ENCODE measurements at regions not wholly inside any gene's neighbourhood (a gene's known extent, or its start where the extent isn't known, plus 50 kb on each side); places are given as distances from the start of the nearest gene placed in this dataset.

GRCh38 chr1:227459977-227460376 is 103.4 kb upstream of the ZNF678 start (continued):
- no peak for TF ChIP-seq PRDM2 (tag by site-specific recombination; IDR thresholded peaks at IDR 0.05; ENCODE audit: borderline replicate concordance)
- TF ChIP-seq ZNF747 (tag by site-specific recombination; IDR thresholded peaks at IDR 0.05) = no peak
- no peak for TF ChIP-seq ZNF169 (tag by site-specific recombination; IDR thresholded peaks at IDR 0.05)
- no peak for TF ChIP-seq ZNF521 (tag by site-specific recombination; IDR thresholded peaks at IDR 0.05)
- TF ChIP-seq ZNF18 (tag by site-specific recombination; IDR thresholded peaks at IDR 0.05) = no peak
- TF ChIP-seq TCF7L2 (IDR thresholded peaks at IDR 0.05; ENCODE audit: borderline replicate concordance, low read depth, low read length) = no peak
- no peak for TF ChIP-seq ZNF138 (tag by site-specific recombination; IDR thresholded peaks at IDR 0.05; ENCODE audit: borderline replicate concordance)
- TF ChIP-seq ZNF654 (tag by site-specific recombination; IDR thresholded peaks at IDR 0.05; ENCODE audit: low read depth) = no peak
- no peak for TF ChIP-seq ZNF114 (tag by site-specific recombination; IDR thresholded peaks at IDR 0.05)
- no peak for TF ChIP-seq ZNF549 (tag by site-specific recombination; IDR thresholded peaks at IDR 0.05)
- no peak for TF ChIP-seq ZNF280C (tag by site-specific recombination; IDR thresholded peaks at IDR 0.05)
- no peak for TF ChIP-seq KLF7 (tag by site-specific recombination; IDR thresholded peaks at IDR 0.05; ENCODE audit: borderline replicate concordance)
- TF ChIP-seq ZNF843 (tag by site-specific recombination; IDR thresholded peaks at IDR 0.05) = peak; percentile 78
- no peak; the same call in 1 of the 2 replicates for TF ChIP-seq ZFP37 (tag by site-specific recombination; IDR thresholded peaks at IDR 0.05)
- TF ChIP-seq ZNF560 (tag by site-specific recombination; IDR thresholded peaks at IDR 0.05; ENCODE audit: borderline replicate concordance) = no peak
- peak; percentile 72; the same call in 1 of the 2 replicates for TF ChIP-seq EGR2 (tag by site-specific recombination; IDR thresholded peaks at IDR 0.05; ENCODE audit: low read depth)
- no peak for TF ChIP-seq KLF17 (tag by site-specific recombination; IDR thresholded peaks at IDR 0.05)
- no peak for TF ChIP-seq ZBTB20 (tag by site-specific recombination; IDR thresholded peaks at IDR 0.05)
- no peak for TF ChIP-seq ZNF112 (tag by site-specific recombination; IDR thresholded peaks at IDR 0.05)
- TF ChIP-seq ZNF366 (tag by site-specific recombination; conservative IDR thresholded peaks at IDR 0.05) = peak; percentile 74
- no peak for TF ChIP-seq ZNF449 (tag by site-specific recombination; IDR thresholded peaks at IDR 0.05)
- TF ChIP-seq BCL6B (tag by site-specific recombination; IDR thresholded peaks at IDR 0.05) = no peak
- TF ChIP-seq ZNF211 (tag by site-specific recombination; IDR thresholded peaks at IDR 0.05; ENCODE audit: low read depth) = no peak
- no peak for TF ChIP-seq ZNF555 (tag by site-specific recombination; conservative IDR thresholded peaks at IDR 0.05)
- TF ChIP-seq ZBTB26 (tag by site-specific recombination; optimal IDR thresholded peaks at IDR 0.05) = no peak
